OCI-LY1 (cell line): ENCODE measurements at regions not wholly inside any gene's neighbourhood (a gene's known extent, or its start where the extent isn't known, plus 50 kb on each side); places are given as distances from the start of the nearest gene placed in this dataset.

Experiments used
- H2AFZ ChIP-seq: fragments of 200-600 bp; sonication (generic), shearing (Covaris generic); 2 replicates; pipeline ENCODE4 v1.6.0; 2014; ENCODE audit warnings: antibody characterized with exemption, mild to moderate bottlenecking, low read length
- H3F3A ChIP-seq: fragments of 200-600 bp; sonication (generic), shearing (Covaris generic); 2 replicates; pipeline ENCODE4 v1.6.0; 2014; ENCODE audit warnings: mild to moderate bottlenecking, antibody characterized with exemption, low read length, moderate library complexity; ENCODE audit not compliant: insufficient read depth
- H3K27ac ChIP-seq: fragments of 200-600 bp; sonication (generic); 2 replicates; pipeline ENCODE4 v1.5.1; 2014; ENCODE audit warnings: low read length, mixed run types, mild to moderate bottlenecking, low read depth; ENCODE audit not compliant: poor library complexity, severe bottlenecking
- H3K27me3 ChIP-seq: fragments of 200-600 bp; sonication (generic); 2 replicates; pipeline ENCODE4 v1.6.0; 2014; ENCODE audit warnings: antibody characterized with exemption, mild to moderate bottlenecking, low read length, moderate library complexity; ENCODE audit not compliant: insufficient read depth
- H3K36me3 ChIP-seq: fragments of 200-600 bp; sonication (generic); 2 replicates; pipeline ENCODE4 v1.6.1; 2014; ENCODE audit warnings: mild to moderate bottlenecking, antibody characterized with exemption, low read length, moderate library complexity, mixed read lengths; ENCODE audit not compliant: insufficient read depth
- H3K4me1 ChIP-seq: fragments of 200-600 bp; sonication (generic); 2 replicates; pipeline ENCODE4 v1.5.1; 2014; ENCODE audit warnings: mild to moderate bottlenecking, low read length, moderate library complexity; ENCODE audit not compliant: insufficient read depth, severe bottlenecking
- H3K4me2 ChIP-seq: fragments of 200-600 bp; sonication (generic), shearing (Covaris generic); 2 replicates; pipeline ENCODE4 v1.6.1; 2014; ENCODE audit warnings: low read length
- H3K4me3 ChIP-seq: fragments of 200-600 bp; sonication (generic); 2 replicates; pipeline ENCODE4 v1.5.1; 2014; ENCODE audit warnings: low read length, low read depth, mild to moderate bottlenecking, mixed read lengths; ENCODE audit not compliant: poor library complexity, severe bottlenecking
- H3K79me2 ChIP-seq: fragments of 200-600 bp; shearing (Covaris generic); 2 replicates; pipeline ENCODE4 v1.6.1; 2016; ENCODE audit warnings: mixed run types, low read length, mixed read lengths; ENCODE audit not compliant: insufficient read depth
- H3K9ac ChIP-seq: fragments of 200-600 bp; sonication (generic), shearing (Covaris generic); 2 replicates; pipeline ENCODE4 v1.6.1; 2014; ENCODE audit warnings: mild to moderate bottlenecking, low read length, mixed read lengths
- H3K9me2 ChIP-seq: fragments of 200-600 bp; sonication (generic), shearing (Covaris generic); 2 replicates; pipeline ENCODE4 v1.6.1; 2014; ENCODE audit warnings: low read depth, mild to moderate bottlenecking, low read length, mixed read lengths
- H3K9me3 ChIP-seq: fragments of 200-600 bp; shearing (Covaris generic); 2 replicates; pipeline ENCODE4 v1.6.1; 2014; ENCODE audit warnings: low read length, mixed read lengths
- H4K20me1 ChIP-seq: fragments of 200-600 bp; sonication (generic), shearing (Covaris generic); 2 replicates; pipeline ENCODE4 v1.6.0; 2016; ENCODE audit warnings: mild to moderate bottlenecking, low read length; ENCODE audit not compliant: insufficient read depth
- EZH2 ChIP-seq: fragments of 200-600 bp; sonication (generic), shearing (Covaris generic); IDR thresholded peaks from 2 replicates; pipeline ENCODE4 v1.8.0; 2017; ENCODE audit warnings: borderline replicate concordance, mixed run types, mild to moderate bottlenecking, antibody characterized with exemption, low read length, moderate library complexity, mixed read lengths
- TF ChIP-seq, protein P1 (sequence below): fragments of 200-600 bp; sonication (generic), shearing (Covaris generic); IDR thresholded peaks from 2 replicates; pipeline ENCODE4 v1.5.1; 2017; ENCODE audit warnings: mild to moderate bottlenecking, antibody characterized with exemption, low read length, moderate library complexity, mixed read lengths

DNA sequence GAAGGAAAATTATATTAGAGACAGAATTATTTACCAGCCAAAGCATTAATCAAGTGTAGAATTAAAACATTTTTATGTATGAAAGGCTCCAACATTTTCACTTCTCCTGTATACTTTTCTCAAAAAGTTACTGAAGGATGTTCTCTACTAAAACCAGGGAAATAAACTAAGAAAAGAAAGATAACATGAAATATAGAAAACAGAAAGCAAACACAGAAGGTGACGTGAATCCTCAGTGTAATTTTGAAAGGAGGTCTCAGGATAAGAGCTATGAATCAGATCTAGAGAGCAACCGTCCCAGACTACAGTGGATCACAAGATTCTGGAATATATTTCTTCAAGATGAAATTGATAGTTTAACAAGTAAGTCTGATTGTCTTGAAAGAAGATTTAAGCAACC is 144.5 kb downstream of the CYSLTR2 start:
- Histone ChIP-seq H3K9me3 (no peaks in the 10 kb centered on the region), H3F3A (no peaks in the 10 kb centered on the region), H3K9me2 (no peaks in the 10 kb centered on the region), H3K36me3 (no peaks in the 10 kb centered on the region), H3K9ac (no peak overlapping the region), H3K79me2 (no peaks in the 10 kb centered on the region), H3K27ac (no peak overlapping the region), H3K27me3 (no peaks in the 10 kb centered on the region), H4K20me1 (no peaks in the 10 kb centered on the region), H3K4me3 (no peak overlapping the region), H3K4me1 (no peaks in the 10 kb centered on the region), H3K4me2 (no peak overlapping the region), H2AFZ (no peak overlapping the region)
- no peak for TF ChIP-seq EZH2
- TF ChIP-seq, protein P1, sequence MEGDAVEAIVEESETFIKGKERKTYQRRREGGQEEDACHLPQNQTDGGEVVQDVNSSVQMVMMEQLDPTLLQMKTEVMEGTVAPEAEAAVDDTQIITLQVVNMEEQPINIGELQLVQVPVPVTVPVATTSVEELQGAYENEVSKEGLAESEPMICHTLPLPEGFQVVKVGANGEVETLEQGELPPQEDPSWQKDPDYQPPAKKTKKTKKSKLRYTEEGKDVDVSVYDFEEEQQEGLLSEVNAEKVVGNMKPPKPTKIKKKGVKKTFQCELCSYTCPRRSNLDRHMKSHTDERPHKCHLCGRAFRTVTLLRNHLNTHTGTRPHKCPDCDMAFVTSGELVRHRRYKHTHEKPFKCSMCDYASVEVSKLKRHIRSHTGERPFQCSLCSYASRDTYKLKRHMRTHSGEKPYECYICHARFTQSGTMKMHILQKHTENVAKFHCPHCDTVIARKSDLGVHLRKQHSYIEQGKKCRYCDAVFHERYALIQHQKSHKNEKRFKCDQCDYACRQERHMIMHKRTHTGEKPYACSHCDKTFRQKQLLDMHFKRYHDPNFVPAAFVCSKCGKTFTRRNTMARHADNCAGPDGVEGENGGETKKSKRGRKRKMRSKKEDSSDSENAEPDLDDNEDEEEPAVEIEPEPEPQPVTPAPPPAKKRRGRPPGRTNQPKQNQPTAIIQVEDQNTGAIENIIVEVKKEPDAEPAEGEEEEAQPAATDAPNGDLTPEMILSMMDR, result no peak

GRCh38 chr13:48801255-48801654 is 147.5 kb downstream of the CYSLTR2 start:
- H3K9ac ChIP-seq, result no peak overlapping the region
- no peaks in the 10 kb centered on the region for H3K4me1 ChIP-seq
- no peaks in the 10 kb centered on the region for H3K9me3 ChIP-seq
- no peaks in the 10 kb centered on the region for H3K79me2 ChIP-seq
- no peaks in the 10 kb centered on the region for H3K9me2 ChIP-seq
- H2AFZ ChIP-seq, result no peak overlapping the region
- TF ChIP-seq EZH2, result no peak
- TF ChIP-seq, protein P1, result no peak
- no peaks in the 10 kb centered on the region for H3K36me3 ChIP-seq
- H4K20me1 ChIP-seq, result no peaks in the 10 kb centered on the region
- H3F3A ChIP-seq, result no peaks in the 10 kb centered on the region
- no peak overlapping the region for H3K27ac ChIP-seq
- no peak overlapping the region for H3K4me3 ChIP-seq
- H3K4me2 ChIP-seq, result no peak overlapping the region
- no peaks in the 10 kb centered on the region for H3K27me3 ChIP-seq

DNA sequence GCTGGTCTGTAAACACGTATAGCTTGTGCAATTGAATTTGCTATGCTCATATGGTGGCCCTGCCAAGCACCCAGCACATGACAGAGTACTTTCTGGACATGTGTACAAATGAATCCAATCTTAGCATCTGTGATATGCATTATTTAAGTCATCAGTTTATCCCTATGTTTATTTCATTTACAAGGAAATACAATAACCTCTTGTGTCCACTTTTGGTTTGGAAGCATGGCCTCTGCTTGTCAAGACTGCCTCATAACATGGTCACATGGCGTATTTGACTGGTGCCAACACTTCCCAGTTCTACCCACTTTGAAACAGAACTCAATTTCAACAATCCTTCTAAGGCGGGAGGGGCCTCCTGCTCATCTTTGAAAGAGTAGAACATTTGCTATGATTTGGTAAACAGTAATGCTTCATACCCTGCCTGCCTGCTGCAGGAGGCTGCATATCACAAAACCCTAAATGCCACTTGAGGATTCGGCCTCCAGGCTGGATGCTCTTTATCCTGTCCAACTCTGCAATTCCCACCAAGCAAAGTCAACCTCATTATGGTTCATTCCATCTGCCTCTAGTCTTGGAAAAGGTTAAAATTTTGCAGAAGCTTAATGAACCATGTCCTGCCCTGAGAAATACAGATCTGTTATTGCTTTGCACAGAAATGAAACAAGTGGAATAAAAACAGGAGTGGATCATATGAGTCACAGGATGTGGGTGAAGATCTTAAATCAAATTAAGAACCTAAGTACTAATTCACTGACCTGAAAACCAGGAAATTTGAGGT is 151.3 kb downstream of the CYSLTR2 start:
- H3K79me2 ChIP-seq, result no peaks in the 10 kb centered on the region
- no peaks in the 10 kb centered on the region for H3K9me3 ChIP-seq
- no peak overlapping the region for H3K9ac ChIP-seq
- no peaks in the 10 kb centered on the region for H3K27me3 ChIP-seq
- H3K4me2 ChIP-seq, result no peak overlapping the region
- no peaks in the 10 kb centered on the region for H3K4me1 ChIP-seq
- no peaks in the 10 kb centered on the region for H3K36me3 ChIP-seq
- no peaks in the 10 kb centered on the region for H3F3A ChIP-seq
- no peak overlapping the region for H3K27ac ChIP-seq
- no peak overlapping the region for H2AFZ ChIP-seq
- no peaks in the 10 kb centered on the region for H4K20me1 ChIP-seq
- TF ChIP-seq, protein P1, result no peak
- TF ChIP-seq EZH2, result no peak
- no peaks in the 10 kb centered on the region for H3K9me2 ChIP-seq
- H3K4me3 ChIP-seq, result no peak overlapping the region
